IPS-18c (cell line): ENCODE measurements at regions not wholly inside any gene's neighbourhood (a gene's known extent, or its start where the extent isn't known, plus 50 kb on each side); places are given as distances from the start of the nearest gene placed in this dataset.

Experiments used
- H3K4me3 ChIP-seq: 2 replicates; pipeline ENCODE4 v1.7.0; 2013; ENCODE audit warnings: low read depth, mild to moderate bottlenecking, low read length, moderate library complexity; ENCODE audit not compliant: insufficient read depth
- H3K9me3 ChIP-seq: one replicate; pipeline ENCODE4 v1.6.1; 2013; ENCODE audit warnings: mild to moderate bottlenecking, low read length, moderate library complexity; ENCODE audit not compliant: control insufficient read depth, insufficient read depth

DNA sequence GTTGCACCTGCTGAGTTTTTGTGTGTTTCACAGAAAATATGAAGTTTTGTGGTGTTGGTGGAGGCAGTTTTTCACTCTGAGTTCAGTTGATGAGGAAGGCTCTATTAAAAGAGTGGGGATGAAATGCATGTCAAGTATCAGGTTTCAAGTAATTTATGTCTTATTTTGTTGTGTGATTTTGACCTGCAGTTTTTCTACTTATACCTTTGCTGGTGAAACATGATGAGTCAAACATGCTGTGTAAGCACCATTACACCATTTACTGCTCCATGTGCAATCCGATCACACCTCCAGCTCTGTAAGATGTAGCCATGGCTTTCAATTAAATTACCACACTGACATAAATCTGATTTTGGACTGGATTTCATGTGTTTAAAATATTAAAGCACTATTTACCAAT lies 174.5 kb upstream of the ZEB2 start:
- Histone ChIP-seq H3K4me3 (no peak overlapping the region), H3K9me3 (no peaks in the 10 kb centered on the region)

DNA sequence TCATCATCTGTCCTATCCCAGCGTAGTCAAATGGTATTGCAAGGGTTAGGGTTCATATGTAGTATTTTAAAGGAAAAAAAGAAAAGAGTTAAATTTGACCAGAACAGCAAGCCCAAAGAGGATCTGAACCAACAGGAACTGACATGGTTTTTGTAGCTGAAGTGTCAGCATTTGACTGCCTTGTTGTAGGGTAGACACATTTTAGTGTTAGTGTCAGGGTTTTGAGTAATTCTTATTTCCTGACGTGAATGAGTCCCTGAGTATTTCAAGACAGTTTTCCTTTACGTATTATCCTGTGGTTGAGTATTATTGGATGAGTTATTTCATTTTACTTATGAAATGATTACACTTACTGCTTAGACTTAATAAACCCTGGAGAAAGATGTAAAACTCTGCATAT lies 173.3 kb upstream of the ZEB2 start:
- Histone ChIP-seq H3K9me3 (no peaks in the 10 kb centered on the region), H3K4me3 (no peak overlapping the region)

- Histone ChIP-seq H3K9me3 (no peaks in the 10 kb centered on the region), H3K4me3 (no peak overlapping the region)
Measured at GRCh38 chr2:144692661-144693060, 172.7 kb upstream of the ZEB2 start.

DNA sequence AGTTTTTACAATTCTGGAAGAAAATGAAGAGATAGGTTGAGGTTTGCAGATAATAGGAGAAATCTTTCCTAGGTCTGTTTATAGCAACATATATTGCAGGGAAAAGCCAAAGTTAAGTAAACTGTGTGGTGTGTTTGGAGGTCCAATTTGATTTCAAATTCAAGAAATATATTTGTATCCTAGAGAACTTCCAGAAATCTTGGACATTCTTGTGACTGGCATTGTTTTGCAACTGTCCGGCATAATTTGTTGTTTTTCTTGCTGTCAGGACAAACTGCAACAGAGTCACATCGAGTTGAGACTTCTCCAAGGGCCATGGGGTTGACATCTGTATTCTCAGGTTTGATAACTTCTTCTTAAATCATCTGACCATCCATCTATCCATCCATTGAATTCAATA lies 170.9 kb upstream of the ZEB2 start:
- Histone ChIP-seq H3K4me3 (no peak overlapping the region), H3K9me3 (no peaks in the 10 kb centered on the region)

GRCh38 chr2:144686518-144687215 lies 166.7 kb upstream of the ZEB2 start:
- Histone ChIP-seq H3K9me3 (no peaks in the 10 kb centered on the region), H3K4me3 (no peak overlapping the region)

- Histone ChIP-seq H3K9me3 (no peaks in the 10 kb centered on the region), H3K4me3 (no peak overlapping the region)
Measured at GRCh38 chr2:144683966-144684365, 164.0 kb upstream of the ZEB2 start.

DNA sequence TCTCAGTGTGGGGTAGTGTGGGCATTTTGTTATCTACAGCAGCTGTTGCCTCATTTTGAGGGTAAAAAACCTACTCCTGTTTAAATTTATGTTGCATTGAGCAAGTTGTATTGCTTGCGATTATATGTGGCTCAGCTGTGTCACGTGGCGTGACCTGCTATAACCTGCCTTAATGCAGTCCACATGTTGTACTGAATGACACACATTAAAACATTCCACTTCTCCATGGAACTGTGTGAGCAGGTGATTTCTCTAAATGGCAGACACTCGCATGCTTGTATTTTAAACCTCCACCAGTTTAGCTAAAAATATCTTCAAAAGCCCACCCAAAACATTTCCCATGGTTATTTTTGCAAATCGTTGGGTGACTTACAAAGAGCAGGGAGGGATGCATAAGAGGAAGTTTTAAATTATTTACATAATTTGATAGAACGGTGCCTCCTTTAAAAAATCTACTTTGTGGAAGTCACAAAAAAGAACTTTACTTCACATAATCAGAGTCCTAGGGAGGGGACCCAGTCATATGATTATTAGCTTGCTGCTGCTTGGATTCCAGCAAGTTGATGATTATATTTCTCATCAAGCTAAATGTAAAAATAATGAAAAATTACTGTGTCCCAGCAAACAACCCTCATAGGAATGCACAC lies 163.3 kb upstream of the ZEB2 start:
- no peak overlapping the region for H3K4me3 ChIP-seq
- no peaks in the 10 kb centered on the region for H3K9me3 ChIP-seq

GRCh38 chr2:144682248-144682647 lies 162.3 kb upstream of the ZEB2 start:
- Histone ChIP-seq H3K9me3 (no peaks in the 10 kb centered on the region), H3K4me3 (no peak overlapping the region)

GRCh38 chr2:144681389-144681788 lies 161.5 kb upstream of the ZEB2 start:
- Histone ChIP-seq H3K9me3 (no peaks in the 10 kb centered on the region), H3K4me3 (no peak overlapping the region)

DNA sequence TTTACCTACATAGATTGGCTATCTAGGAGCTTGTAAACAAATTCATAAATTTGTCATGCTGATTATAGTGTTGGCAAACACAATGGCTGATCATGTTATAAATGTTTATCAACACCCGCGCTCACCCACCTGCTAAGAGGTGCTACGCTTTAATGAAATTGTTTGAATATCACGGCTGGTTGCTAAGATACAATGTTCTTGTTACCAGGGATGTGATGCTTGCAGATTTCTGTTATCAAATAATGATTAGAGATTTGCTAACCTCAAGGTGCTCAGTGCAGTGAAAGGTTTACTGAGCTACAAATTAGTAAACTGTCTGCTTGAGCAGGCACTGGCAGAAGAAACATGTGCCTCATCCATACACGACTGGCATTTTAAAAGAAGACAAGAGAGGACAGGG lies 160.0 kb upstream of the ZEB2 start:
- H3K9me3 ChIP-seq = no peaks in the 10 kb centered on the region
- H3K4me3 ChIP-seq = no peak overlapping the region

- no peaks in the 10 kb centered on the region for H3K9me3 ChIP-seq
- H3K4me3 ChIP-seq = no peak overlapping the region
Measured at GRCh38 chr2:144678736-144679135, 158.8 kb upstream of the ZEB2 start.

- H3K4me3 ChIP-seq = no peak overlapping the region
- H3K9me3 ChIP-seq = no peaks in the 10 kb centered on the region
Measured at GRCh38 chr2:144675731-144676130, 155.8 kb upstream of the ZEB2 start.

- H3K9me3 ChIP-seq = no peaks in the 10 kb centered on the region
- H3K4me3 ChIP-seq = no peak overlapping the region
Measured at GRCh38 chr2:144675331-144675730, 155.4 kb upstream of the ZEB2 start.

DNA sequence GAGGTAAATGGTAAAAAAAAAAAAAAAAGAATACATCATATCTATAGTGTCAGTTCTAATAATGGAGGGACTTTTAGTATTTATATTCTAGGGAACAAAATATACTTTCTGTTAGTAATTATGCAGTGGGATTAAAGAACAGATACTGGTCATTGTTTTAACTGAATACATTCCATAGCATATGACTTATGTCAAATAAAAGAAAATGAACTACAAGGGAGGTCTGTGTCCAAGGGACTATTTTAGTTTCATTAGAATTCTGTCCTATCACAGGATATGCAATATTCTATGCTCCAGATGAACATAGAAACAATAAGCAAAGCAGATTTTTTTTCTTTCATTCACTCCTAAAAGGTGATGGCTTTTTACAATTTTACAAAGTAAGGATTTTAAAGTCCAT lies 154.2 kb upstream of the ZEB2 start:
- no peak overlapping the region for H3K4me3 ChIP-seq
- no peaks in the 10 kb centered on the region for H3K9me3 ChIP-seq

DNA sequence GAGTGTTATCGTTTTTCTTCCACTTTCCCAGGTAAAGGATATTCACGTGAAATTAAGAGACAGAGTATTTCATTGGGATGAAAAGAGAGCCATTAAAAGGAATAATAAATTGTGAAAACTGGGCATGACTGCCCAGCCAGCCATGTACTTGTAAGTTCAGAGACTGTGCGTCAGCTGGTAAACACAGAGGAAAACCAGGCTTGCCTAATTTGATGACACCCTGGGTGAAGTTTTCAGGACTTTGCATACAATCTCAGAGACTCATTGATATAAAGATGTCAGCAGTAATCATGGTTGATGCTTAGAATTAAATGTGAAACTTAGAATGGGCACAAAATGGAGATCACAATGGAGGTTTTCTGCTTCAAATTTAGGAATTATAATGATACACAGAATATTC lies 153.5 kb upstream of the ZEB2 start:
- Histone ChIP-seq H3K4me3 (no peak overlapping the region), H3K9me3 (no peaks in the 10 kb centered on the region)

GRCh38 chr2:144671695-144672455 lies 152.0 kb upstream of the ZEB2 start:
- H3K9me3 ChIP-seq = no peaks in the 10 kb centered on the region
- no peak overlapping the region for H3K4me3 ChIP-seq

DNA sequence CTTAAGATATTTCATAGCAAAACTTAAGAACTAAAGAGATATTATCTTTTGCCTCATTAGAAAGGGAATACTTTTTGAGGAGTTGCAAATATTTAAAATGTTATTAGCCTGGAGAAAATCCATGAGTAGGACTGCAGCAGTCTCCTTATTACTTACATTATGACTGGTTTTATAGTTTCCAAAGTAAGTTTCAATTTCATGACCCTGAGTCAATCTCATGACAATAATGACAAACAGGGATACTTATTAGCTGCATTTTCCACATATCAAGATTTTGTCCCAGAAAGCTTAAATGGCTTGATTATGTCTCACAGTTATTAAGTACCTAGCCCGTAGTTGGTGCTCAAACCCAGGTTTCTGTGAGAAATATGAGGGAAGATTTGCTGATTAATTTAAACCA lies 150.8 kb upstream of the ZEB2 start:
- Histone ChIP-seq H3K4me3 (no peak overlapping the region), H3K9me3 (no peaks in the 10 kb centered on the region)

GRCh38 chr2:144670080-144670479 lies 150.2 kb upstream of the ZEB2 start:
- no peak overlapping the region for H3K4me3 ChIP-seq
- H3K9me3 ChIP-seq = no peaks in the 10 kb centered on the region
